ENCODE measurements at regions not wholly inside any gene's neighbourhood (a gene's known extent, or its start where the extent isn't known, plus 50 kb on each side); places are given as distances from the start of the nearest gene placed in this dataset.

DNA sequence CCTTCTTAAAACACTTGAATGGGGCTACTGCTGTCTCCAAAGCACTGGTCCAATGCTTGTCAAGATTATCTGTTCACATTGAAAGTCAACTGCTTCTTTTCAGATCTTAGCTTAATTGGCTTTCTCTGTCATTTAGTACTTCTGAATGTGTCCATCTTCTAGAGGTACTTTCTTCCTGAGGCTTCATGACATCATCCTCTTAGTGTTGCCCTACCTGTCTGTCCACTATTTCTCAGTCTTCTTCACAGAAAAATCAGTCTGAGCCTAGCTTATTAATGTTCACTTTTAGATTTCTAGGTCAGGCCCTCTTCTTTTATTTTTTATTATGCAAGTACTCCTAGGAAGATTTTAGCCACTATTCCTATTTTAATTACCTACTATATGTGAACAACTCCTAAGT is 899.9 kb downstream of the DTWD2 start:
- DNase-seq (ENCODE audit: low read depth in 1 of 2, low spot score in 1 of 2) (no peak), FAIRE-seq (no peak), ATAC-seq (no peak)
- TF ChIP-seq RNF2 (IDR thresholded peaks at IDR 0.05; ENCODE audit: borderline replicate concordance, low read depth) (no peak), PHF8 (IDR thresholded peaks at IDR 0.05; ENCODE audit: borderline replicate concordance, low read depth) (no peak), ZSCAN20 (CRISPR knock-in tag; IDR thresholded peaks at IDR 0.05) (no peak), RAD21 (conservative IDR thresholded peaks at IDR 0.05 in 1 of 2, IDR thresholded peaks at IDR 0.05 in 1 of 2) (no peak), TP53 (CRISPR knock-in tag; IDR thresholded peaks at IDR 0.05) (no peak), CBX8 (IDR thresholded peaks at IDR 0.05) (no peak), KDM5A (IDR thresholded peaks at IDR 0.05) (no peak), GATA3 (IDR thresholded peaks at IDR 0.05; ENCODE audit: borderline replicate concordance) (no peak), FOXS1 (CRISPR knock-in tag; IDR thresholded peaks at IDR 0.05) (no peak), NPAS2 (CRISPR knock-in tag; IDR thresholded peaks at IDR 0.05; ENCODE audit: borderline replicate concordance) (no peak), RFX5 (IDR thresholded peaks at IDR 0.05) (no peak), RCOR1 (IDR thresholded peaks at IDR 0.05; ENCODE audit: low read depth, low read length) (no peak), HOXB5 (CRISPR knock-in tag; IDR thresholded peaks at IDR 0.05) (no peak), ZC3H11A (IDR thresholded peaks at IDR 0.05) (no peak), FOSB (CRISPR knock-in tag; IDR thresholded peaks at IDR 0.05) (no peak), JUNB (IDR thresholded peaks at IDR 0.05) (no peak), JUN (IDR thresholded peaks at IDR 0.05) (no peak)
- TF ChIP-seq, protein P1, sequence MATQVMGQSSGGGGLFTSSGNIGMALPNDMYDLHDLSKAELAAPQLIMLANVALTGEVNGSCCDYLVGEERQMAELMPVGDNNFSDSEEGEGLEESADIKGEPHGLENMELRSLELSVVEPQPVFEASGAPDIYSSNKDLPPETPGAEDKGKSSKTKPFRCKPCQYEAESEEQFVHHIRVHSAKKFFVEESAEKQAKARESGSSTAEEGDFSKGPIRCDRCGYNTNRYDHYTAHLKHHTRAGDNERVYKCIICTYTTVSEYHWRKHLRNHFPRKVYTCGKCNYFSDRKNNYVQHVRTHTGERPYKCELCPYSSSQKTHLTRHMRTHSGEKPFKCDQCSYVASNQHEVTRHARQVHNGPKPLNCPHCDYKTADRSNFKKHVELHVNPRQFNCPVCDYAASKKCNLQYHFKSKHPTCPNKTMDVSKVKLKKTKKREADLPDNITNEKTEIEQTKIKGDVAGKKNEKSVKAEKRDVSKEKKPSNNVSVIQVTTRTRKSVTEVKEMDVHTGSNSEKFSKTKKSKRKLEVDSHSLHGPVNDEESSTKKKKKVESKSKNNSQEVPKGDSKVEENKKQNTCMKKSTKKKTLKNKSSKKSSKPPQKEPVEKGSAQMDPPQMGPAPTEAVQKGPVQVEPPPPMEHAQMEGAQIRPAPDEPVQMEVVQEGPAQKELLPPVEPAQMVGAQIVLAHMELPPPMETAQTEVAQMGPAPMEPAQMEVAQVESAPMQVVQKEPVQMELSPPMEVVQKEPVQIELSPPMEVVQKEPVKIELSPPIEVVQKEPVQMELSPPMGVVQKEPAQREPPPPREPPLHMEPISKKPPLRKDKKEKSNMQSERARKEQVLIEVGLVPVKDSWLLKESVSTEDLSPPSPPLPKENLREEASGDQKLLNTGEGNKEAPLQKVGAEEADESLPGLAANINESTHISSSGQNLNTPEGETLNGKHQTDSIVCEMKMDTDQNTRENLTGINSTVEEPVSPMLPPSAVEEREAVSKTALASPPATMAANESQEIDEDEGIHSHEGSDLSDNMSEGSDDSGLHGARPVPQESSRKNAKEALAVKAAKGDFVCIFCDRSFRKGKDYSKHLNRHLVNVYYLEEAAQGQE (IDR thresholded peaks at IDR 0.05) = no peak
- TF ChIP-seq, protein P2, sequence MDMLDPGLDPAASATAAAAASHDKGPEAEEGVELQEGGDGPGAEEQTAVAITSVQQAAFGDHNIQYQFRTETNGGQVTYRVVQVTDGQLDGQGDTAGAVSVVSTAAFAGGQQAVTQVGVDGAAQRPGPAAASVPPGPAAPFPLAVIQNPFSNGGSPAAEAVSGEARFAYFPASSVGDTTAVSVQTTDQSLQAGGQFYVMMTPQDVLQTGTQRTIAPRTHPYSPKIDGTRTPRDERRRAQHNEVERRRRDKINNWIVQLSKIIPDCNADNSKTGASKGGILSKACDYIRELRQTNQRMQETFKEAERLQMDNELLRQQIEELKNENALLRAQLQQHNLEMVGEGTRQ (IDR thresholded peaks at IDR 0.05) = no peak
- TF ChIP-seq, protein P3, sequence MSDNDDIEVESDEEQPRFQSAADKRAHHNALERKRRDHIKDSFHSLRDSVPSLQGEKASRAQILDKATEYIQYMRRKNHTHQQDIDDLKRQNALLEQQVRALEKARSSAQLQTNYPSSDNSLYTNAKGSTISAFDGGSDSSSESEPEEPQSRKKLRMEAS (IDR thresholded peaks at IDR 0.05) = no peak
- Histone ChIP-seq H3K4me2 (no peak overlapping the region), H3K27ac (no peak overlapping the region), H3K4me1 (no peaks in the 10 kb centered on the region), H3K9me3 (no peaks in the 10 kb centered on the region), H3K4me3 (no peak overlapping the region)
- POLR2A ChIA-PET = no interaction called here
- CTCF ChIA-PET = no interaction called here

DNA sequence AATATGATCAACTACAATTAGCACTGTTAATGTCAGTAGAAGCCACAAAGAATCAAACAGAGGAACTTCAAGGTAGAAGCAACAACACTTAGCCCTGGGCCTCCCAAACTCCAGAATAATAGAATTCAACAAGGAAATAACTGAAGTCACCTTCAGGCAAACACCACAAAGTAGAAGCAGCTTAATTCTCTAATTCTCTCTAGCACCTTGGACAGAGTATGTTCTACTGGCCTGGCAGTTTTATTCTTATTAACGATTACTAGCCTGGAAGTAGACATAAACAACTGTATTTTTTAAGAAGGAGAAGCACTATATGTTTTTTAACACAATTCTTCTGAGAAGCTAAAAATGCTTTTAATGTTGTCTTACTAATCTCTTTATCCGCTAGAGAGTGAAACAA is 911.9 kb downstream of the DTWD2 start:
- H3K4me1 ChIP-seq = no peaks in the 10 kb centered on the region
- DNase-seq (ENCODE audit: low read depth in 1 of 2, low spot score in 1 of 2) (no peak), FAIRE-seq (no peak), ATAC-seq (no peak)
- H3K4me3 ChIP-seq = no peak overlapping the region
- WGBS (ENCODE audit: missing lambda C conversion rate) = 9% methylated on average over 2 of the region's 2 CpGs
- no peaks in the 10 kb centered on the region for H3K9me3 ChIP-seq
- TF ChIP-seq, protein P4, sequence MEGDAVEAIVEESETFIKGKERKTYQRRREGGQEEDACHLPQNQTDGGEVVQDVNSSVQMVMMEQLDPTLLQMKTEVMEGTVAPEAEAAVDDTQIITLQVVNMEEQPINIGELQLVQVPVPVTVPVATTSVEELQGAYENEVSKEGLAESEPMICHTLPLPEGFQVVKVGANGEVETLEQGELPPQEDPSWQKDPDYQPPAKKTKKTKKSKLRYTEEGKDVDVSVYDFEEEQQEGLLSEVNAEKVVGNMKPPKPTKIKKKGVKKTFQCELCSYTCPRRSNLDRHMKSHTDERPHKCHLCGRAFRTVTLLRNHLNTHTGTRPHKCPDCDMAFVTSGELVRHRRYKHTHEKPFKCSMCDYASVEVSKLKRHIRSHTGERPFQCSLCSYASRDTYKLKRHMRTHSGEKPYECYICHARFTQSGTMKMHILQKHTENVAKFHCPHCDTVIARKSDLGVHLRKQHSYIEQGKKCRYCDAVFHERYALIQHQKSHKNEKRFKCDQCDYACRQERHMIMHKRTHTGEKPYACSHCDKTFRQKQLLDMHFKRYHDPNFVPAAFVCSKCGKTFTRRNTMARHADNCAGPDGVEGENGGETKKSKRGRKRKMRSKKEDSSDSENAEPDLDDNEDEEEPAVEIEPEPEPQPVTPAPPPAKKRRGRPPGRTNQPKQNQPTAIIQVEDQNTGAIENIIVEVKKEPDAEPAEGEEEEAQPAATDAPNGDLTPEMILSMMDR (IDR thresholded peaks at IDR 0.05) = no peak
- TF ChIP-seq HEYL (CRISPR knock-in tag; IDR thresholded peaks at IDR 0.05) = no peak
- TF ChIP-seq SREBF2 (IDR thresholded peaks at IDR 0.05) = no peak
- no peak for TF ChIP-seq NPAS2 (CRISPR knock-in tag; IDR thresholded peaks at IDR 0.05; ENCODE audit: borderline replicate concordance)
- no peak for TF ChIP-seq CEBPB (IDR thresholded peaks at IDR 0.05)
- TF ChIP-seq FOXS1 (CRISPR knock-in tag; IDR thresholded peaks at IDR 0.05) = no peak
- no peak for TF ChIP-seq CBX2 (IDR thresholded peaks at IDR 0.05; ENCODE audit: borderline replicate concordance, low read depth)
- TF ChIP-seq FOSB (CRISPR knock-in tag; IDR thresholded peaks at IDR 0.05) = no peak
- no peak for TF ChIP-seq EP300 (IDR thresholded peaks at IDR 0.05)
- no peak for TF ChIP-seq MAFK (IDR thresholded peaks at IDR 0.05; ENCODE audit: partially characterized antibody)
- TF ChIP-seq PHF8 (IDR thresholded peaks at IDR 0.05; ENCODE audit: borderline replicate concordance, low read depth) = no peak
- no peak for TF ChIP-seq CHD2 (IDR thresholded peaks at IDR 0.05; ENCODE audit: low read length, partially characterized antibody)
- no peak for TF ChIP-seq RNF2 (IDR thresholded peaks at IDR 0.05; ENCODE audit: borderline replicate concordance, low read depth)
- TF ChIP-seq, protein P3 (IDR thresholded peaks at IDR 0.05) = no peak
- no peak for TF ChIP-seq POLR2A (IDR thresholded peaks at IDR 0.05; ENCODE audit: low read length)
- H3K27ac ChIP-seq = no peak overlapping the region
- ChIA-PET POLR2A (no interaction called here), CTCF (no interaction called here)
- no peak overlapping the region for H3K4me2 ChIP-seq
